22Rv1 (cell line): ENCODE measurements at regions not wholly inside any gene's neighbourhood (a gene's known extent, or its start where the extent isn't known, plus 50 kb on each side); places are given as distances from the start of the nearest gene placed in this dataset.

Experiments used
- H3K27ac ChIP-seq: fragments of 450-650 bp; 2 replicates; pipeline ENCODE4 v1.5.1; 2017
- CTCF ChIP-seq: fragments of 450-650 bp; IDR thresholded peaks from 2 replicates; pipeline ENCODE4 v1.5.1; 2017; ENCODE audit warnings: mild to moderate bottlenecking
- ZFX ChIP-seq: fragments of 450-650 bp; IDR thresholded peaks from 2 replicates; pipeline ENCODE4 v1.6.1; 2017; ENCODE audit warnings: antibody characterized with exemption, borderline replicate concordance

- H3K27ac ChIP-seq: no peak overlapping the region
- TF ChIP-seq ZFX (no peak), CTCF (no peak)
Observed at GRCh38 chr9:29751226-29751625, 2177.9 kb upstream of the C9orf72 start.

GRCh38 chr9:29753638-29754037 lies 2180.4 kb upstream of the C9orf72 start:
- TF ChIP-seq CTCF (no peak), ZFX (no peak)
- no peak overlapping the region for H3K27ac ChIP-seq

- TF ChIP-seq CTCF (no peak), ZFX (no peak)
- H3K27ac ChIP-seq: no peak overlapping the region
Observed at GRCh38 chr9:29769019-29769418, 2195.7 kb upstream of the C9orf72 start.

DNA sequence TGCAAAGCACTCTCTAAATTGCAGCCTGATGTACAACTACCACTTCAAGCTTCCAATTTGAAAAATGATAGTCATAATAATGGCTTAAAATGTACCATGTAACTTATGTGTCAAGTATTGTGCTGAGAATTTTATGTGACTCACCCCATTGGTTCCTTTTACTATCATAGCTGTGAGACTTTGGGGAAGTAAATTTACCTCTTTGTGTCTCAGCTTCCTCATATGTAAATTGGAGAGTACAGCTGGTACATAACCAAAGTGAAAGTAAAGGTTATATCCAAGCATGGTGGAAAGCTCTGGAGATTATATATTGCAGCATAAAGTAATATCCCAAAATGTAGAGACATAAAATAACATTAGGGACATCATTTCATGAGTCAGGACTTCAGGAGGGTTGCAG lies 2200.4 kb upstream of the C9orf72 start:
- TF ChIP-seq CTCF (no peak), ZFX (no peak)
- no peak overlapping the region for H3K27ac ChIP-seq

- H3K27ac ChIP-seq: no peak overlapping the region
Observed at GRCh38 chr9:29775491-29775890, 2202.2 kb upstream of the C9orf72 start.

DNA sequence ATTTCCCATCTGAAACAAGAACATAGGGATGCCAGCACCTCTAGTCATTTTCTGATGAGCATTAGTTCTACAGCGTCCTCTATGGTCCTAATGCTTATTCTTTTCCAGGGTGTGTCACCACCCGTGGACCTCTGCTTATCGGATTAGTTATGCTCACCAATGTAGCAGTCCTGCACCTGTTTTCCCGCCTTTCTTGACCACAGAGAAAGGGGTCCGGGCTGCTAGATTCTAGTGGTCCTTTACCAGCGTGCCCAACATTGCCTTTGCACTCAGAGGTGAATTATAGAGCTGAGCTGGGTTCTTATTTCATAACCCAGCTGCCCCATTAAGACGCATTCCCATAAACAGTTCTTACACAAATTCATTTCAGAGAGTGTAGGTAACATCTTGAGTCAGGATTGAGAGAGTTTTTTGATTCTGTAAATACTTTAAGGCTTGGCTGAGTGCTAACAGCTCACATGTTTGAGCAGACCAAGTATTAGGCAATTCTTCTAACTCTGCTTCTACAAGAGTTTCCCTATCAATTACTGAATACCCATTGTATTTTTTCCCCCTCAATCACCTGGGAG lies 2205.1 kb upstream of the C9orf72 start:
- no peak overlapping the region for H3K27ac ChIP-seq
- TF ChIP-seq ZFX (no peak), CTCF (no peak)

More at GRCh38 chr9:29775491-29775890, 2202.2 kb upstream of the C9orf72 start:
- TF ChIP-seq CTCF (no peak), ZFX (no peak)

DNA sequence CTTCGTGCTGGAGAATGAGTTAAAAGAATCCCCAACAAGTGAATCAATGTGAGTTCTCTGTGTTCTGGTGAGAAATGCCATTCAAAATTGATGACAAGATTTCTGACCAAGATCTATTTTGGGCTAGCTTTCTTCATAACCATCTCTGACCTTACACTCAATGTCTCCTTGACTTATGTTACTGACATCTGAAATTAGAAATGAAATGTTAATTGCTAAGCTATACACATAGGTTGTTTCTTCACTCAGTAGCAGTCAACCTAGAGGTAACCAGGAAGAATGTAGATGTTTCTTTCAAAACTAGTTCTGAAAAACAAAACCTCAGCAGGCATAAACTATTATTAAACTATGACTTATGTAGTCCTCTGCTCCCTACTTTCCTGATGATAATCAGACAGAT lies 2220.7 kb upstream of the C9orf72 start:
- TF ChIP-seq CTCF: no peak
- TF ChIP-seq ZFX: no peak
- H3K27ac ChIP-seq: no peak overlapping the region
